MM.1S (cell line): ENCODE measurements at regions not wholly inside any gene's neighbourhood (a gene's known extent, or its start where the extent isn't known, plus 50 kb on each side); places are given as distances from the start of the nearest gene placed in this dataset.

Source experiments
- DNase-seq: peaks from one replicate; pipeline ENCODE4 v3.0.0-alpha.2; 2015
- H2AFZ ChIP-seq: fragments of 300-600 bp; sonication (generic); 2 replicates; pipeline ENCODE4 v1.6.0; 2016; ENCODE audit warnings: antibody characterized with exemption, low read length
- H3F3A ChIP-seq: fragments of 300-600 bp; sonication (generic); 2 replicates; pipeline ENCODE4 v1.6.1; 2016; ENCODE audit warnings: mild to moderate bottlenecking, antibody characterized with exemption, low read length, moderate library complexity, mixed read lengths; ENCODE audit not compliant: insufficient read depth
- H3K27ac ChIP-seq: fragments of 300-600 bp; sonication (generic); 2 replicates; pipeline ENCODE4 v1.5.1; 2016; ENCODE audit warnings: mild to moderate bottlenecking, low read length
- H3K27me3 ChIP-seq: fragments of 300-600 bp; sonication (generic); replicated peaks from 2 replicates; pipeline ENCODE4 v1.6.0; 2016; ENCODE audit warnings: low read length; ENCODE audit not compliant: insufficient read depth
- H3K36me3 ChIP-seq: fragments of 300-600 bp; sonication (generic); replicated peaks from 2 replicates; pipeline ENCODE4 v1.6.1; 2016; ENCODE audit warnings: mild to moderate bottlenecking, low read length, mixed read lengths; ENCODE audit not compliant: insufficient read depth
- H3K4me1 ChIP-seq: fragments of 300-600 bp; sonication (generic); 2 replicates; pipeline ENCODE4 v1.6.1; 2016; ENCODE audit warnings: low read length, mixed read lengths
- H3K4me2 ChIP-seq: fragments of 300-600 bp; sonication (generic); 2 replicates; pipeline ENCODE4 v1.6.0; 2016; ENCODE audit warnings: low read depth, low read length
- H3K4me3 ChIP-seq: fragments of 300-600 bp; sonication (generic); 2 replicates; pipeline ENCODE4 v1.5.1; 2016; ENCODE audit warnings: low read length, mixed read lengths
- H3K79me2 ChIP-seq: fragments of 300-600 bp; sonication (generic); 2 replicates; pipeline ENCODE4 v1.6.1; 2016; ENCODE audit warnings: mixed run types, low read length, mixed read lengths
- H3K9ac ChIP-seq: fragments of 300-600 bp; sonication (generic); 2 replicates; pipeline ENCODE4 v1.6.1; 2016; ENCODE audit warnings: low read length, mixed read lengths
- H3K9me2 ChIP-seq: fragments of 300-600 bp; sonication (generic); replicated peaks from 2 replicates; pipeline ENCODE4 v1.6.1; 2016; ENCODE audit warnings: mild to moderate bottlenecking, low read length, mixed read lengths; ENCODE audit not compliant: insufficient read depth
- H3K9me3 ChIP-seq: fragments of 300-600 bp; sonication (generic); replicated peaks from 2 replicates; pipeline ENCODE4 v1.6.1; 2016; ENCODE audit warnings: mild to moderate bottlenecking, low read length, mixed read lengths; ENCODE audit not compliant: insufficient read depth
- H4K20me1 ChIP-seq: fragments of 300-600 bp; sonication (generic); 2 replicates; pipeline ENCODE4 v1.6.1; 2016; ENCODE audit warnings: mild to moderate bottlenecking, low read length, moderate library complexity, mixed read lengths; ENCODE audit not compliant: insufficient read depth
- CTCF ChIP-seq: fragments of 300-600 bp; sonication (generic); IDR thresholded peaks from 2 replicates; pipeline ENCODE4 v1.5.1; 2016; ENCODE audit warnings: antibody characterized with exemption, low read length, mixed read lengths
- EZH2 ChIP-seq: fragments of 300-600 bp; sonication (generic); optimal IDR thresholded peaks from 2 replicates; pipeline ENCODE3; 2017; ENCODE audit warnings: low read depth, mild to moderate bottlenecking, antibody characterized with exemption, low read length, mixed read lengths
- EZH2phosphoT487 ChIP-seq: fragments of 300-600 bp; sonication (generic); IDR thresholded peaks from 2 replicates; pipeline ENCODE4 v1.6.1; 2018; ENCODE audit warnings: antibody characterized with exemption, low read length

- Histone ChIP-seq H3K4me2 (no peak overlapping the region), H3K27ac (no peak overlapping the region), H3K79me2 (no peaks in the 10 kb centered on the region), H3K27me3 (no peaks in the 10 kb centered on the region), H3K4me1 (no peaks in the 10 kb centered on the region), H3K36me3 (no peaks in the 10 kb centered on the region), H3K9me3 (no peaks in the 10 kb centered on the region), H3K9me2 (no peaks in the 10 kb centered on the region), H3K9ac (no peak overlapping the region), H3K4me3 (no peak overlapping the region), H3F3A (no peaks in the 10 kb centered on the region), H2AFZ (no peak overlapping the region), H4K20me1 (no peaks in the 10 kb centered on the region)
- TF ChIP-seq CTCF, result no peak
- no peak for TF ChIP-seq EZH2
- TF ChIP-seq EZH2phosphoT487, result no peak
- no peak for DNase-seq
Measured at GRCh38 chr5:77945874-77946273, 169.7 kb upstream of the TBCA start.

DNA sequence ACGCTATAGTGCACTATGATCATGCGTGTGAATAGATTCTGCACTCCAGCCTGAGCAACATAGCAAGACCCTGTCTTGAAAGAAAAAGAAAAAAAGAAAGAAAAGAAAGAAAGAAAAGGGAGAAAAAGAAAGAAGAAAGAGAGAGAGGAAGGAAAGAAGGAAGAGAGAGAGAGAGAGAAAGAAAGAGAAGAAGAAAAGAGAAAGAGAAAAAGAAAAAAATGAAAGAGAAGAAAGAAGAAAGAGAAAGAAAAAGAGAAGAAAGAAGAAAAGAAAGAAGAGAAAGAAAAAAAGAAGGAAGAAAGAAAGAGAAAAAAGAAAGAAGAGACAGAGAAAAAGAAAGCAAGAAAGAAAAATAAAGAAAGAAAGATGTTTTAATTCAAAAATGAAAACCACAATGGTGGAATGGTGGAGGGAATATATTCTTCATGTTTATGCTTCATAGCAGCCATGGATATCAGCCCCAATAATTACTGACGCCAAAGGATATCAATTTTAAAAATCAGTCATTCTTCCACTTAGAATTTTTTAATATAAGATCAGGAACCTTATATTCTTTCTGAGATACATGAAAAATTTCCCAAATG lies 168.7 kb upstream of the TBCA start:
- Histone ChIP-seq H3F3A (no peaks in the 10 kb centered on the region), H2AFZ (no peak overlapping the region), H3K36me3 (no peaks in the 10 kb centered on the region), H4K20me1 (no peaks in the 10 kb centered on the region), H3K9me3 (no peaks in the 10 kb centered on the region), H3K4me1 (no peaks in the 10 kb centered on the region), H3K9me2 (no peaks in the 10 kb centered on the region), H3K27me3 (no peaks in the 10 kb centered on the region), H3K79me2 (no peaks in the 10 kb centered on the region), H3K4me3 (no peak overlapping the region), H3K27ac (no peak overlapping the region), H3K9ac (no peak overlapping the region), H3K4me2 (no peak overlapping the region)
- DNase-seq, result no peak
- no peak for TF ChIP-seq EZH2

GRCh38 chr5:77943851-77944250 lies 167.7 kb upstream of the TBCA start:
- Histone ChIP-seq H3K79me2 (no peaks in the 10 kb centered on the region), H4K20me1 (no peaks in the 10 kb centered on the region), H3K9me2 (no peaks in the 10 kb centered on the region), H3K9ac (no peak overlapping the region), H3K36me3 (no peaks in the 10 kb centered on the region), H3K27ac (no peak overlapping the region), H2AFZ (no peak overlapping the region), H3K27me3 (no peaks in the 10 kb centered on the region), H3K4me2 (no peak overlapping the region), H3K9me3 (no peaks in the 10 kb centered on the region), H3K4me1 (no peaks in the 10 kb centered on the region), H3K4me3 (no peak overlapping the region), H3F3A (no peaks in the 10 kb centered on the region)
- no peak for TF ChIP-seq CTCF
- no peak for TF ChIP-seq EZH2phosphoT487
- no peak for TF ChIP-seq EZH2
- DNase-seq, result peak; percentile 35

DNA sequence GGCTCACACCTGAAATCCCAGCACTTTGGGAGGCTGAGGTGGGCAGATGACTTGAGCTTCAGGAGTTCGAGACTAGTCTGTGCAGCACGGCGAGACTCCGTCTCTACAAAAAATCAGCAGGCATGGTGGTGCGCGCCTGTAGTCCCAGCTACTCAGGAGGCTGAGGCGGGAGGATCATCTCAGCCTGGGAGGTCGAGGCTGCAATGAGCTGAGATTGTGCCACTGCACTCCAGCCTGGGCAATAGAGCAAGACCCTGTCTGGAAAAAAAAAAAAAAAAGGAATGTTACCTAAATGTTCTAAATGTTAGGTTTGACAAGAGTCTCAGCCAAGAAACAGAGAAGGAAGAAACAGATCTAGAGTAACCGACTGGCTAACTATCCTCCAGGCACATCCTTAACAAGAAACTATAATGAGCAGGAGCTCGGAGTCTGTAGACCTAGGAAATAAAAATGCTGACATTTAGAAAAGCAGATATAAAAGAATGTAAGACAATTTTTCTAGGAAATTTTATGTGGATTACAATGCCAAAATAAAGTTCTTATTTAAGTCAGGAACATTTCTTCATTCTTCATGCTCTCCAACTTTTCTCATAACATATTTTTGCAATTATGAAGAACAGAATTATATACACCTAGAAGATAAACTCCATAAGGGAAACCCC lies 166.6 kb upstream of the TBCA start:
- TF ChIP-seq EZH2, result no peak
- no peak for TF ChIP-seq EZH2phosphoT487
- no peak for TF ChIP-seq CTCF
- Histone ChIP-seq H3K79me2 (no peaks in the 10 kb centered on the region), H3K4me3 (no peak overlapping the region), H3K9ac (no peak overlapping the region), H3K9me3 (no peaks in the 10 kb centered on the region), H3K9me2 (no peaks in the 10 kb centered on the region), H3K27ac (no peak overlapping the region), H3K36me3 (no peaks in the 10 kb centered on the region), H2AFZ (no peak overlapping the region), H3K27me3 (no peaks in the 10 kb centered on the region), H3F3A (no peaks in the 10 kb centered on the region), H3K4me2 (no peak overlapping the region), H3K4me1 (peaks cover 6% of the 10 kb centered on the region; the same call in 1 of the 2 replicates), H4K20me1 (no peaks in the 10 kb centered on the region)
- DNase-seq, result no peak
